Hepatocyte (in vitro differentiated cells): ENCODE measurements at regions not wholly inside any gene's neighbourhood (a gene's known extent, or its start where the extent isn't known, plus 50 kb on each side); places are given as distances from the start of the nearest gene placed in this dataset.
A peak's percentile ranks its signal among the peaks of the same experiment; 100 is the strongest.

Experiments used
- DNase-seq: peaks from one replicate; pipeline ENCODE4 v3.0.0-alpha.2; 2016; ENCODE audit warnings: low spot score
- H2AFZ ChIP-seq: fragments of 200-600 bp; sonication (generic); 2 replicates; pipeline ENCODE4 v1.6.0; 2016; ENCODE audit warnings: antibody characterized with exemption, mild to moderate bottlenecking
- H3K27ac ChIP-seq: fragments of 200-600 bp; sonication (generic); 2 replicates; pipeline ENCODE4 v1.5.1; 2016; ENCODE audit warnings: mild to moderate bottlenecking
- H3K27me3 ChIP-seq: fragments of 200-600 bp; sonication (generic); 2 replicates; pipeline ENCODE4 v1.6.1; 2016
- H3K36me3 ChIP-seq: fragments of 200-600 bp; sonication (generic); replicated peaks from 2 replicates; pipeline ENCODE4 v1.5.1; 2016; ENCODE audit warnings: low read depth; ENCODE audit not compliant: insufficient read depth
- H3K4me1 ChIP-seq: fragments of 200-600 bp; sonication (generic); 2 replicates; pipeline ENCODE4 v1.5.1; 2016; ENCODE audit warnings: mild to moderate bottlenecking, moderate library complexity; ENCODE audit not compliant: insufficient read depth
- H3K4me2 ChIP-seq: fragments of 200-600 bp; sonication (generic); 2 replicates; pipeline ENCODE4 v1.6.0; 2016
- H3K4me3 ChIP-seq: fragments of 200-600 bp; sonication (generic); 2 replicates; pipeline ENCODE4 v1.5.1; 2016; ENCODE audit warnings: mild to moderate bottlenecking
- H3K79me2 ChIP-seq: fragments of 200-600 bp; sonication (generic); 2 replicates; pipeline ENCODE4 v1.6.0; 2017; ENCODE audit warnings: mild to moderate bottlenecking
- H3K9me2 ChIP-seq: fragments of 200-600 bp; sonication (generic); replicated peaks from 2 replicates; pipeline ENCODE4 v1.6.0; 2017; ENCODE audit warnings: mild to moderate bottlenecking; ENCODE audit not compliant: insufficient read depth
- H3K9me3 ChIP-seq: fragments of 200-600 bp; sonication (generic); 2 replicates; pipeline ENCODE4 v1.5.1; 2016; ENCODE audit warnings: low read depth, mild to moderate bottlenecking
- H4K20me1 ChIP-seq: fragments of 200-600 bp; sonication (generic); 2 replicates; pipeline ENCODE4 v1.6.0; 2016; ENCODE audit warnings: mild to moderate bottlenecking; ENCODE audit not compliant: insufficient read depth, poor library complexity, severe bottlenecking
- EZH2 ChIP-seq: fragments of 200-600 bp; sonication (generic); IDR thresholded peaks from 2 replicates; pipeline ENCODE4 v1.6.1; 2016; ENCODE audit warnings: antibody characterized with exemption, mild to moderate bottlenecking, borderline replicate concordance
- EZH2phosphoT487 ChIP-seq: fragments of 200-600 bp; sonication (generic); IDR thresholded peaks from one replicate; pipeline ENCODE4 v1.6.1; 2018; ENCODE audit warnings: antibody characterized with exemption, mild to moderate bottlenecking, low read depth, moderate library complexity; ENCODE audit not compliant: unreplicated experiment, severe bottlenecking
- WGBS: methylation state at CpG from one replicate; pipeline ENCODE4 v1.1.6; 2016; ENCODE audit warnings: low lambda C conversion rate; ENCODE audit errors: missing lambda C conversion rate; 5-methylcytosine and 5-hydroxymethylcytosine counted together
- TF ChIP-seq, protein P1 (sequence below): fragments of 200-600 bp; sonication (generic); IDR thresholded peaks from 2 replicates; pipeline ENCODE4 v1.5.1; 2016; ENCODE audit warnings: antibody characterized with exemption, mild to moderate bottlenecking; ENCODE audit not compliant: poor library complexity

DNA sequence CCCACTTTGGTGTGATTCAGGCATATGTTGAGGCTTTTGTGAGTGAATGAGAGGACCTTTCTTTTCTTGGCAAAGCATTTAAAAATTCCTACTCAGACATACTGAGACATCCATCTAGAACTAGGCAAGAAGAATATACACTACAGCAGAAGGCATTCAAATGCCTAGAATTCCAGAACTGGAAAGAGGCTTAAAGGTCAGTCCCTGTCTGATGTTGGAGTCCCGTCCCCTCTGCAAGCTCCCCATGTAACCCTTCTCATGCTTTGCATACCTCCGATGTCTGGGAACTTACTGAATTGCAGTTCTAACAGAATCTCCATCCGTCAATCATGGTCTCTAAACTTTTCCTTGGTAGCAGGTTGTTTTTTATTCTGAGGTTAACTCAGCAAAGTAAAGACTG lies 152.9 kb downstream of the ATP6V1G3 start:
- Histone ChIP-seq H3K4me3 (no peak overlapping the region), H3K36me3 (no peaks in the 10 kb centered on the region), H3K27ac (no peak overlapping the region), H4K20me1 (no peaks in the 10 kb centered on the region), H2AFZ (no peak overlapping the region), H3K9me2 (no peaks in the 10 kb centered on the region), H3K27me3 (no peaks in the 10 kb centered on the region), H3K4me2 (no peak overlapping the region), H3K9me3 (no peaks in the 10 kb centered on the region), H3K79me2 (no peaks in the 10 kb centered on the region), H3K4me1 (peaks cover 3% of the 10 kb centered on the region)
- DNase-seq = peak; percentile 10
- WGBS = 52% methylated on average over 3 of the region's 3 CpGs
- no peak for TF ChIP-seq EZH2phosphoT487
- TF ChIP-seq, protein P1, sequence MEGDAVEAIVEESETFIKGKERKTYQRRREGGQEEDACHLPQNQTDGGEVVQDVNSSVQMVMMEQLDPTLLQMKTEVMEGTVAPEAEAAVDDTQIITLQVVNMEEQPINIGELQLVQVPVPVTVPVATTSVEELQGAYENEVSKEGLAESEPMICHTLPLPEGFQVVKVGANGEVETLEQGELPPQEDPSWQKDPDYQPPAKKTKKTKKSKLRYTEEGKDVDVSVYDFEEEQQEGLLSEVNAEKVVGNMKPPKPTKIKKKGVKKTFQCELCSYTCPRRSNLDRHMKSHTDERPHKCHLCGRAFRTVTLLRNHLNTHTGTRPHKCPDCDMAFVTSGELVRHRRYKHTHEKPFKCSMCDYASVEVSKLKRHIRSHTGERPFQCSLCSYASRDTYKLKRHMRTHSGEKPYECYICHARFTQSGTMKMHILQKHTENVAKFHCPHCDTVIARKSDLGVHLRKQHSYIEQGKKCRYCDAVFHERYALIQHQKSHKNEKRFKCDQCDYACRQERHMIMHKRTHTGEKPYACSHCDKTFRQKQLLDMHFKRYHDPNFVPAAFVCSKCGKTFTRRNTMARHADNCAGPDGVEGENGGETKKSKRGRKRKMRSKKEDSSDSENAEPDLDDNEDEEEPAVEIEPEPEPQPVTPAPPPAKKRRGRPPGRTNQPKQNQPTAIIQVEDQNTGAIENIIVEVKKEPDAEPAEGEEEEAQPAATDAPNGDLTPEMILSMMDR = no peak
- no peak for TF ChIP-seq EZH2

GRCh38 chr1:198380275-198380674 lies 160.2 kb downstream of the ATP6V1G3 start:
- no peak overlapping the region for H2AFZ ChIP-seq
- H3K9me3 ChIP-seq = no peaks in the 10 kb centered on the region
- no peak for DNase-seq

GRCh38 chr1:198377702-198378101 lies 162.8 kb downstream of the ATP6V1G3 start:
- Histone ChIP-seq H3K9me3 (no peaks in the 10 kb centered on the region), H2AFZ (no peak overlapping the region), H3K4me1 (no peaks in the 10 kb centered on the region), H3K27ac (no peak overlapping the region), H3K79me2 (no peaks in the 10 kb centered on the region), H3K9me2 (no peaks in the 10 kb centered on the region), H3K4me2 (no peak overlapping the region), H3K36me3 (no peaks in the 10 kb centered on the region), H3K4me3 (no peak overlapping the region), H3K27me3 (no peaks in the 10 kb centered on the region), H4K20me1 (no peaks in the 10 kb centered on the region)
- TF ChIP-seq, protein P1 = no peak
- TF ChIP-seq EZH2phosphoT487 = no peak
- TF ChIP-seq EZH2 = no peak
- DNase-seq = no peak

More at GRCh38 chr1:198380275-198380674, 160.2 kb downstream of the ATP6V1G3 start:
- H3K27ac ChIP-seq = no peak overlapping the region
- H3K36me3 ChIP-seq = no peaks in the 10 kb centered on the region
- no peak overlapping the region for H3K4me3 ChIP-seq
- no peak for TF ChIP-seq EZH2phosphoT487
- TF ChIP-seq EZH2 = no peak
- TF ChIP-seq, protein P1 = no peak
- H3K27me3 ChIP-seq = no peaks in the 10 kb centered on the region
- H3K79me2 ChIP-seq = no peaks in the 10 kb centered on the region
- H4K20me1 ChIP-seq = no peaks in the 10 kb centered on the region
- no peak overlapping the region for H3K4me2 ChIP-seq
- H3K4me1 ChIP-seq = no peaks in the 10 kb centered on the region
- H3K9me2 ChIP-seq = no peaks in the 10 kb centered on the region

DNA sequence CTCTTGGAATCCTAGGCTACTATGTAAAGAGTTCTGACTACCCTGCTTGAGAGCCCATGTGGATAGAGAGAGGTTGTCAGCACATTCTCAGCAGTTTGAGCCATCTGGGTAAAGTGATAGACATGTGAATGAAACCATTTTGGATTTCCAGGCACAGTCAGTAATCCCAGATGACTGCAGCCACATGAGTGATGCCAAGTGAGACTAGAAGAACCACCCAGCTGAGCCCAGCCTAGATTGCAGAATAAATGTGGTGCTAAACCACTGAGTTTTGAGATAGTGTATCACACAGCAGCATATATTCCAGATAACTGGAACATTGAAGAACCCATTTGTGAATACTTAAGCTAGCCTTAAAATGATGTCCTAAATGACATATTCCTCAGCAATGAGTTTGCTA lies 166.2 kb downstream of the ATP6V1G3 start:
- Histone ChIP-seq H3K27ac (no peak overlapping the region), H3K9me2 (no peaks in the 10 kb centered on the region), H3K36me3 (no peaks in the 10 kb centered on the region), H3K9me3 (no peaks in the 10 kb centered on the region), H3K4me1 (no peaks in the 10 kb centered on the region), H3K4me3 (no peak overlapping the region), H3K4me2 (no peak overlapping the region), H3K27me3 (no peaks in the 10 kb centered on the region), H4K20me1 (no peaks in the 10 kb centered on the region), H3K79me2 (no peaks in the 10 kb centered on the region), H2AFZ (no peak overlapping the region)
- TF ChIP-seq EZH2phosphoT487 (no peak), EZH2 (no peak)
- TF ChIP-seq, protein P1 = no peak
- DNase-seq = no peak
